Mesenchymal stem cell (in vitro differentiated cells and primary cell): ENCODE measurements at regions not wholly inside any gene's neighbourhood (a gene's known extent, or its start where the extent isn't known, plus 50 kb on each side); places are given as distances from the start of the nearest gene placed in this dataset.

Source experiments
- DNase-seq: peaks from one replicate; pipeline ENCODE4 v3.0.0-alpha.2; 2013
- H2AFZ ChIP-seq: one replicate; pipeline ENCODE4 v1.6.1; 2013; ENCODE audit warnings: low read depth, mild to moderate bottlenecking, control low read depth, inconsistent platforms, low read length, moderate library complexity
- H2AK5ac ChIP-seq: 2 replicates; pipeline ENCODE4 v1.6.1; 2013; ENCODE audit warnings: low read length, moderate library complexity, mild to moderate bottlenecking, inconsistent platforms; ENCODE audit not compliant: severe bottlenecking
- H2BK120ac ChIP-seq: one replicate; pipeline ENCODE4 v1.6.1; 2013; ENCODE audit warnings: low read depth, mild to moderate bottlenecking, inconsistent platforms, low read length, moderate library complexity
- H2BK12ac ChIP-seq, 2 experiments: one replicate each; pipeline ENCODE4 v1.6.1; 2013; ENCODE audit warnings: inconsistent platforms in 2 of 2, low read length in 2 of 2, mild to moderate bottlenecking in 2 of 2, moderate library complexity in 2 of 2, control low read depth in 1 of 2
- H2BK15ac ChIP-seq: one replicate; pipeline ENCODE4 v1.6.1; 2013; ENCODE audit warnings: mild to moderate bottlenecking, low read depth, inconsistent platforms; ENCODE audit not compliant: poor library complexity, severe bottlenecking
- H2BK5ac ChIP-seq: 2 replicates; pipeline ENCODE4 v1.6.1; 2013; ENCODE audit warnings: low read depth, mild to moderate bottlenecking, low read length, control low read depth, inconsistent platforms; ENCODE audit not compliant: poor library complexity, severe bottlenecking
- H3K14ac ChIP-seq, 2 experiments: one replicate each; pipeline ENCODE4 v1.6.1; 2013; ENCODE audit warnings: inconsistent platforms in 2 of 2, low read length in 2 of 2, control low read depth in 1 of 2, mild to moderate bottlenecking in 1 of 2, moderate library complexity in 1 of 2
- H3K18ac ChIP-seq, 2 experiments: one replicate each; pipeline ENCODE4 v1.6.1; 2013; ENCODE audit warnings: inconsistent platforms in 2 of 2, low read length in 2 of 2, control low read depth in 1 of 2, low read depth in 1 of 2, mild to moderate bottlenecking in 1 of 2
- H3K23ac ChIP-seq, 2 experiments: one replicate each; pipeline ENCODE4 v1.6.1; 2013; ENCODE audit warnings: inconsistent platforms in 2 of 2, low read length in 2 of 2, mild to moderate bottlenecking in 2 of 2, moderate library complexity in 2 of 2, control low read depth in 1 of 2
- H3K27ac ChIP-seq: 2 replicates; pipeline ENCODE4 v1.5.1; 2013; ENCODE audit warnings: mild to moderate bottlenecking, moderate library complexity, low read length, control low read depth, inconsistent platforms; ENCODE audit not compliant: poor library complexity, severe bottlenecking
- H3K27me3 ChIP-seq, 2 experiments: 2 replicates each; pipeline versions ENCODE4 v1.6.1 to v1.7.0; 2013; ENCODE audit warnings: low read length in 2 of 2, mild to moderate bottlenecking in 2 of 2, moderate library complexity in 2 of 2, control low read depth in 1 of 2, inconsistent platforms in 1 of 2; ENCODE audit not compliant: control insufficient read depth in 1 of 2, insufficient read depth in 1 of 2
- H3K36me3 ChIP-seq, 2 experiments: 2 replicates each; pipeline versions ENCODE4 v1.6.1 to v1.7.0; 2013; ENCODE audit warnings: low read length in 2 of 2, control low read depth in 1 of 2, inconsistent platforms in 1 of 2, low read depth in 1 of 2, mild to moderate bottlenecking in 1 of 2; ENCODE audit not compliant: insufficient read depth in 2 of 2, control insufficient read depth in 1 of 2
- H3K4ac ChIP-seq, 2 experiments: one replicate each; pipeline ENCODE4 v1.6.1; 2013; ENCODE audit warnings: inconsistent platforms in 2 of 2, low read length in 2 of 2, mild to moderate bottlenecking in 2 of 2, moderate library complexity in 2 of 2, control low read depth in 1 of 2, low read depth in 1 of 2
- H3K4me1 ChIP-seq: 2 replicates; pipeline ENCODE4 v1.6.1; 2013; ENCODE audit warnings: low read depth, low read length, control low read depth; ENCODE audit not compliant: control insufficient read depth, insufficient read depth
- H3K4me2 ChIP-seq: 2 replicates; pipeline ENCODE4 v1.6.1; 2013; ENCODE audit warnings: low read length, mild to moderate bottlenecking, inconsistent platforms; ENCODE audit not compliant: poor library complexity, severe bottlenecking
- H3K4me3 ChIP-seq, 2 experiments: 2 replicates each; pipeline versions ENCODE4 v1.5.1 to v1.7.0; 2013; ENCODE audit warnings: low read length in 2 of 2, mild to moderate bottlenecking in 2 of 2, control low read depth in 1 of 2, low read depth in 1 of 2; ENCODE audit not compliant: insufficient read depth in 1 of 2
- H3K79me1 ChIP-seq: replicated peaks from 2 replicates; pipeline ENCODE4 v1.6.1; 2013; ENCODE audit warnings: mild to moderate bottlenecking, control low read depth, low read length, inconsistent platforms; ENCODE audit not compliant: poor library complexity, severe bottlenecking
- H3K9ac ChIP-seq: 2 replicates; pipeline ENCODE4 v1.7.0; 2013; ENCODE audit warnings: mild to moderate bottlenecking, low read length, moderate library complexity
- H3K9me3 ChIP-seq: 2 replicates; pipeline ENCODE4 v1.7.0; 2013; ENCODE audit warnings: mild to moderate bottlenecking, low read length; ENCODE audit not compliant: control insufficient read depth
- H4K8ac ChIP-seq: one replicate; pipeline ENCODE4 v1.6.1; 2013; ENCODE audit warnings: inconsistent platforms, mild to moderate bottlenecking, low read length, moderate library complexity
- H4K91ac ChIP-seq: one replicate; pipeline ENCODE4 v1.6.1; 2013; ENCODE audit warnings: mild to moderate bottlenecking, low read length, inconsistent platforms
- WGBS: methylation state at CpG from one replicate; pipeline ENCODE4 v1.1.7; 2013; ENCODE audit warnings: mixed read lengths; 5-methylcytosine and 5-hydroxymethylcytosine counted together

DNA sequence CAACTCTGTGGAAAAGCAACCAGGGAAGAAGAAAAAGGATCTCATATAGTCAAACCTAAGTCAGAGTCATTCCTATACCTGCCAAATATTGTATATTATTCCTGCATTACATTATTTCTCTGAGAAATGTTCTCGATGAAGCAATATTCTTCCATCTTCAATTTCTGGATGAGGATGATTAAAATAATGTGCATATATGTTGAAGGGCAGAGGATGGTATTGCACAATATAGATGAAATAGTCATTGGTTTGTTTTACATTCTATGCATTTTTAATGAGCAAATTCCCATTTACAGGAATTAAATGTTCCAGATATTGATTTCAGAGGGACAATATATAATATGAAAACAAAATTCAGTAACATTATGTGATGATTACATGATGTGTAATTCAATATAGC, 545.2 kb downstream of the STK39 start:
- Histone ChIP-seq H3K79me1 (no peaks in the 10 kb centered on the region), H3K27ac (no peak overlapping the region), H3K23ac (no peak overlapping the region), H3K4me3 (no peak overlapping the region), H3K36me3 (no peaks in the 10 kb centered on the region), H3K4me1 (no peaks in the 10 kb centered on the region), H3K9me3 (no peaks in the 10 kb centered on the region), H3K27me3 (no peaks in the 10 kb centered on the region), H3K4me2 (no peak overlapping the region), H4K8ac (no peak overlapping the region), H2AFZ (no peak overlapping the region), H3K14ac (no peak overlapping the region), H3K4ac (no peak overlapping the region), H2BK120ac (no peak overlapping the region), H2AK5ac (no peak overlapping the region), H2BK5ac (no peak overlapping the region), H4K91ac (no peak overlapping the region), H2BK15ac (no peak overlapping the region), H3K18ac (no peak overlapping the region), H3K9ac (no peak overlapping the region), H2BK12ac (no peak overlapping the region)
- no CpG with 5 or more reads among the region's 1 CpG for WGBS
- DNase-seq, result no peak

DNA sequence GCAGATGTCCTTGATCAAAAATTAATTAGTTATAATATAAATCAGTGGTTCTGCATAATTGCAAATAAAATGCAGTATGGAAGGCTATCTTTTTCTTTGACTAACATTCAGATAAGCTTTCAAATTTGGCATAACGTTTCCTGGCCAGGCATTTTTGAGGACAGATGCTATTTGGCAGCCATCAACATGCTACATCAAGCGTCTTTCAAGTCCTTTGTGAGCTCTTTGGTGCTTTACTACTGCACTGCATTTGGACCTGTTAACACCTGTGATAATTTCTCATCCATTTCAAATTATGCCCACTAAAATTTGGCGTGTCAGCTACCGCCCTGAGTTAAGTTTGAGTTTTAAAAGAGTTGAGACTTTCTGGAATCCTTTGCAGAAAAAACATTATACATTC, 545.7 kb downstream of the STK39 start:
- Histone ChIP-seq H2BK12ac (no peak overlapping the region), H3K36me3 (no peaks in the 10 kb centered on the region), H3K4ac (no peak overlapping the region), H3K27ac (no peak overlapping the region), H3K9me3 (no peaks in the 10 kb centered on the region), H3K4me2 (no peak overlapping the region), H3K23ac (no peak overlapping the region), H2AFZ (no peak overlapping the region), H3K18ac (no peak overlapping the region), H3K27me3 (no peaks in the 10 kb centered on the region), H3K79me1 (no peaks in the 10 kb centered on the region), H2BK15ac (no peak overlapping the region), H2AK5ac (no peak overlapping the region), H3K14ac (no peak overlapping the region), H3K4me3 (no peak overlapping the region), H4K8ac (no peak overlapping the region), H3K4me1 (no peaks in the 10 kb centered on the region), H2BK120ac (no peak overlapping the region), H4K91ac (no peak overlapping the region), H2BK5ac (no peak overlapping the region), H3K9ac (no peak overlapping the region)
- WGBS, result 80% methylated on average over 3 of the region's 4 CpGs
- DNase-seq, result no peak

DNA sequence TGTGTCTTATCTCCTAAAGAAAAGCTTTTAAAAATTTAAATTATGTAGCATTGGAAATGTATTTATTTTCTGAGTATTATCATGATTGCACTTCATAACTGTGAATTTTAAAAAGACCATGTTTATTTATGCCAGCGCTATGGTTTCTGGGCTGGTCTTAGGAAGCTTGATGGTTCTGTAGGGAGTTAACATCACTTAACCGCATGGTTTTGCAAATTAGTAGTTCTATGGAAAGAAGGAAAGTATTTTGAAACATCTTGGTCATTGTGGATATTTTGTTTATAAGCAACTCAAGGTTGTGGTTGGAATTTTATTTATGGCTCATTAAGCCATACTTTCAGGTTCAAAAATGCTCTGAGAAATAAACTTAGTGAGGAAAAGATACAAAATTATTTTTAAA, 549.4 kb downstream of the STK39 start:
- Histone ChIP-seq H3K14ac (no peak overlapping the region), H3K36me3 (no peaks in the 10 kb centered on the region), H3K23ac (no peak overlapping the region), H3K27me3 (no peaks in the 10 kb centered on the region), H2BK5ac (no peak overlapping the region), H3K4me3 (no peak overlapping the region), H3K4me1 (no peaks in the 10 kb centered on the region), H3K79me1 (no peaks in the 10 kb centered on the region), H2BK120ac (no peak overlapping the region), H3K27ac (no peak overlapping the region), H3K9ac (no peak overlapping the region), H2BK15ac (no peak overlapping the region), H2BK12ac (no peak overlapping the region), H3K9me3 (peaks cover 12% of the 10 kb centered on the region), H3K4ac (no peak overlapping the region), H4K91ac (no peak overlapping the region), H3K18ac (no peak overlapping the region), H3K4me2 (no peak overlapping the region), H4K8ac (no peak overlapping the region), H2AK5ac (no peak overlapping the region), H2AFZ (no peak overlapping the region)
- 60% methylated on average over 2 of the region's 2 CpGs for WGBS
- DNase-seq, result peak; percentile 43

- no peaks in the 10 kb centered on the region for H3K27me3 ChIP-seq
- no peaks in the 10 kb centered on the region for H3K4me1 ChIP-seq
- H3K79me1 ChIP-seq, result no peaks in the 10 kb centered on the region
- no peak overlapping the region for H3K14ac ChIP-seq
- no peak overlapping the region for H3K9ac ChIP-seq
- no peak overlapping the region for H2AK5ac ChIP-seq
- no peak overlapping the region for H2BK5ac ChIP-seq
- H3K9me3 ChIP-seq, result peaks cover 14% of the 10 kb centered on the region
- no peak overlapping the region for H2BK120ac ChIP-seq
- H3K4me2 ChIP-seq, result no peak overlapping the region
- H3K36me3 ChIP-seq, result no peaks in the 10 kb centered on the region
- no peak overlapping the region for H3K23ac ChIP-seq
- no peak overlapping the region for H3K27ac ChIP-seq
- H2BK12ac ChIP-seq, result no peak overlapping the region
- H3K4ac ChIP-seq, result no peak overlapping the region
- H3K18ac ChIP-seq, result no peak overlapping the region
- H4K8ac ChIP-seq, result no peak overlapping the region
- H4K91ac ChIP-seq, result no peak overlapping the region
- no peak for DNase-seq
- no peak overlapping the region for H3K4me3 ChIP-seq
- whole genome bisulfite sequencing, result 60% methylated on average over 1 of the region's 1 CpG
- H2AFZ ChIP-seq, result no peak overlapping the region
- H2BK15ac ChIP-seq, result no peak overlapping the region
Measured at GRCh38 chr2:167697194-167697593, 550.2 kb downstream of the STK39 start.
